ENCODE measurements at regions not wholly inside any gene's neighbourhood (a gene's known extent, or its start where the extent isn't known, plus 50 kb on each side); places are given as distances from the start of the nearest gene placed in this dataset.

GRCh38 chr6:113318575-113318917 is 538.6 kb upstream of the MARCKS start:
- no peak for DNase-seq

- DNase-seq: no peak
These were observed 536.5 kb upstream of the MARCKS start for GRCh38 chr6:113320653-113321052.

GRCh38 chr6:113326781-113327180 is 530.4 kb upstream of the MARCKS start:
- no peak for DNase-seq

- no peak for DNase-seq
These were observed 528.2 kb upstream of the MARCKS start for GRCh38 chr6:113328886-113329381.

- no peak for DNase-seq
These were observed 527.1 kb upstream of the MARCKS start for GRCh38 chr6:113329942-113330635.

GRCh38 chr6:113330636-113330946 is 526.6 kb upstream of the MARCKS start:
- no peak for DNase-seq

GRCh38 chr6:113331021-113331420 is 526.1 kb upstream of the MARCKS start:
- no peak for DNase-seq

GRCh38 chr6:113338644-113339043 is 518.5 kb upstream of the MARCKS start:
- no peak for DNase-seq

GRCh38 chr6:113339209-113339608 is 517.9 kb upstream of the MARCKS start:
- no peak for DNase-seq

GRCh38 chr6:113340371-113340770 is 516.8 kb upstream of the MARCKS start:
- DNase-seq: no peak

- no peak for DNase-seq
These were observed 513.2 kb upstream of the MARCKS start for GRCh38 chr6:113343940-113344339.

GRCh38 chr6:113344969-113345368 is 512.2 kb upstream of the MARCKS start:
- DNase-seq: no peak

GRCh38 chr6:113347436-113347835 is 509.7 kb upstream of the MARCKS start:
- no peak for DNase-seq

GRCh38 chr6:113350461-113350860 is 506.7 kb upstream of the MARCKS start:
- DNase-seq: no peak

- DNase-seq: no peak
These were observed 505.8 kb upstream of the MARCKS start for GRCh38 chr6:113351173-113351834.

GRCh38 chr6:113352029-113352801 is 504.9 kb upstream of the MARCKS start:
- DNase-seq: no peak

GRCh38 chr6:113352831-113353230 is 504.3 kb upstream of the MARCKS start:
- DNase-seq: no peak

- DNase-seq: no peak
These were observed 503.8 kb upstream of the MARCKS start for GRCh38 chr6:113353392-113353791.

- DNase-seq: no peak
These were observed 502.8 kb upstream of the MARCKS start for GRCh38 chr6:113354204-113354895.

- DNase-seq: no peak
These were observed 501.0 kb upstream of the MARCKS start for GRCh38 chr6:113356139-113356538.

GRCh38 chr6:113357041-113357440 is 500.1 kb upstream of the MARCKS start:
- no peak for DNase-seq

GRCh38 chr6:113358063-113358583 is 499.0 kb upstream of the MARCKS start:
- DNase-seq: no peak
